ENCODE measurements at regions not wholly inside any gene's neighbourhood (a gene's known extent, or its start where the extent isn't known, plus 50 kb on each side); places are given as distances from the start of the nearest gene placed in this dataset.
"Not testable (repeated sequence)": the region's sequence is repeated elsewhere in the genome, so short reads cannot be mapped to it uniquely, and the experiment has no call there.

GRCh38 chr17:21514567-21514966 is 138.4 kb downstream of the KCNJ12 start:
- not testable (repeated sequence) for DNase-seq (ENCODE audit: low read depth)

GRCh38 chr17:21517538-21518293 is 141.6 kb downstream of the KCNJ12 start:
- no peak for DNase-seq (ENCODE audit: low read depth)

DNA sequence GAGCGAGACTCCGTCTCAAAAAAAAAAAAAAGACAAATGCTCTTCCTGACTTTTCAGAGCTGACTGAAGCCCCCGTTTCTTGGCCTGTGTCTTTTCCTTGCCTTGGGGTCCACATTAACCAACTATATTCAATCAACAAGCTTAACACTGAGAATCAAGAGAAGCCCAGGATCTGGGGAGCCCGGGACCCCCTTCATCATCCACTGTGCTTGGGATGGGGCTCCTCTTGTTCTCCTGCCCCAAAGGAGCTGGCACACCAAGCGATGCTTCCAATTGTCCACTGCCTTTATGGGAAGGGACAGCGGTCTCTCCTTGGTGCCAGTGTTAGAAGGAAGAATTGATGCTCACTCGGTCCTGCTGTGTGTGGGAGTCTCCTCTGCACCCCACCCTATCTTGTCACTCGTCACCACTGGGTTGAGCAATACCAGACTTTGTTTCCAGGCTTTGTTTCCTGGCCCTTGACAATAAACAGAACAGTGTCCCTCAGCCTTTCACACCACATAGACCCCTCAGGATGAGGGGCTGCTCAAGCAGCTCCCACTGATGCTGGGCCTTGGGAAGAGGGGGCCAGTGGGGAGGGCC is 146.7 kb downstream of the KCNJ12 start:
- no peak for DNase-seq (ENCODE audit: low read depth)

GRCh38 chr17:21523497-21524210 is 147.5 kb downstream of the KCNJ12 start:
- DNase-seq (ENCODE audit: low read depth): no peak

DNA sequence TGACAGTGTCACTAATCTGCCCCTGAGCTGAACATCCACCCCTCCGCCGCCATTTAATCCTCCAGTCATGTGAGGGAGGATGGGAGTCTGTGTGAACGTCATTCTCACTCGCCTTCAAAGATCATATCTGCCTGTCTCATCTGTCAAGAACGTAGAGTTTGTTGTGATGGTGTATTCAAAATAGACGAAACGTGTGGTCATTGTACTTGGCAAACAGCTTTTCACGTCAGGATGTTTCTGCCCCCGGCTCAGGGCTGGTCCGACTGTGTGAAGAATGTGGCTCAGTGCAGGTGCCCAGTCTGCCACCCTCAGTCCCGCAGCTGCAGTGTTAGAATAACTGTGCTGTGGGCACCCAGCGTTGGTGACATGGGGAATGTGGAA is 148.0 kb downstream of the KCNJ12 start:
- no peak for DNase-seq (ENCODE audit: low read depth)

DNA sequence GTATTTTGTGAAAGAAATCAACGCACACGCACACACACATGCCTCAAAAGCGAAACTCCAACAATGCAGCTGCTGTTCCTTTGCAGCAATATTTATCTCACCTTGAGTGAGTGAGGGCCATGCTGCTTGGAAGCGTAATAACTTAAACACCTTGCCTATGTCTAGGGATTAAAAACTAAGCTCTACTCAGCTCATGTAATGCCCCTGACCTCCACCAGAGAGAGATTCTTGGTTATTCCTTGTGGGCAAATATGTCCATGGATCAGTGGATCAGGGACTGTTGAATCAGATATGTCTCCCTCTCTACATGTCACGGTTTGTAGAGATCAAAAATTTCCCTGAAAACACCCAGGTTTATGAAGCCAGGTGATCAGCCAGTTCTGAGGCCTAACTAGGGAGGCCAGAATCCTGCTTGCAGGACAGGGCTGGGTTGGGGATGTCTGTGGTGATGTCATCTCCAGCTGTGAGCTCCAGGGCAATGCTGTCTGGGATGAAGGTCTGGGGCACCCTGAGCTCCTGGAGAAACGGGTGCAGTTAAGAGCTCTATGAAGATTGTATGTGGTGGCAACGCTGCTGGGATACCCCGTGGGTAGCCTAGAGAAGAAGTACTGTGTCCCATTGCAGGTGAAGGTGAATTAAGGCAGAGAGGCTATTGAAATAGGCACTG is 149.4 kb downstream of the KCNJ12 start:
- no peak for DNase-seq (ENCODE audit: low read depth)

DNA sequence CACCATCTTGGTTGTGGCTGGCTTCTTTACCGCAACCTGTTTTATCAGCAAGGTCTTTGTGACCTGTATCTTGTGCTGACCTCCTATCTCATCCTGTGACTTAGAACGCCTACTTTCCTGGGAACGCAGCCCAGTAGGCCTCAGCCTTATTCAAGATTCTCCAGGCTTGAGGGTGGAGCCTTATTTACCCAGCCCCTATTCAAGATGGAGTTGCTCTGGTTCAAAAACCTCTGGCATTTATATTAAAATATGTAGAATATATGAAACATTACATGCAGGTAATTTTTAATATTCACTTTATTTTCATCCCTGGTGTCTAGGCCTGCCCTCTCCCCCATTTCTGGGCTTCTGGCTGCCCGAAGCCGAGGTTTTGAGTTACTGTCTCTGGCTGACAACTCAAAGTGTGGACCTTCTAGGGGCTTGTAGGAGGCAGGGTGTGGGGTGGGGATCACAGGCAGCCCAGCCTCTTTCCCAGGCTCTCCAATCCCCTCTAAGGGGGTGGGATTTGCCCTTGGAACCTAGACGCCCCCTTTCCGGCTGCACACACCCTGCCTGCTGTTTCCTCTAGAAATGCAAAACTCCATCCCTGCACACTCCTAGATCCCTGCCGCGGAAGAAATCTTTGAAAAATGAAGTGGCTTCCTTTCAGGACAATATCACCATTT is 152.0 kb downstream of the KCNJ12 start:
- DNase-seq (ENCODE audit: low read depth): no peak

- DNase-seq (ENCODE audit: low read depth): no peak
Measured at GRCh38 chr17:21530311-21530710, 154.2 kb downstream of the KCNJ12 start.

DNA sequence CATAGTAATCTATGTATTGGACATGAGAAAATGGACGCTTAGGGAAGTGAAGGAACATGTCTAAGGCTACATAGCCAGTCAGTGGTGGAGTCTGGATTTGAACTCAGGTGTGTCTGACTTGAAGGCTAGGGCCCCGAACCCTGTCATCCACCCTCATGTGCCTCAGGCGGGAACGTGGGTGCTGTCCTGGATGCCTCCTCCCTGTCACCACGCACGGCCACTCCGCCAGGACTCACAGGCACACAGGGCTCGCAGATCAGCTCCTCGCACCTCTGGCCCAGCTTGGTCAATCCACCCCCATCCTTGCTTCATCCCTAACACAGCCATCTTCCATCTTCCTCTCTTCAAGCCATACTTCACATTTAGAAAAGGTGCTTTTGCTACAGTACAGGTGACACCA is 154.7 kb downstream of the KCNJ12 start:
- no peak for DNase-seq (ENCODE audit: low read depth)

GRCh38 chr17:21532763-21533385 is 156.7 kb downstream of the KCNJ12 start:
- no peak for DNase-seq (ENCODE audit: low read depth)

GRCh38 chr17:21535686-21536375 is 156.5 kb upstream of the KCNJ18 start:
- no peak for DNase-seq (ENCODE audit: low read depth)

- no peak for DNase-seq (ENCODE audit: low read depth)
Measured at GRCh38 chr17:21537302-21537701, 155.0 kb upstream of the KCNJ18 start.

GRCh38 chr17:21538615-21539014 is 153.7 kb upstream of the KCNJ18 start:
- DNase-seq (ENCODE audit: low read depth): no peak

DNA sequence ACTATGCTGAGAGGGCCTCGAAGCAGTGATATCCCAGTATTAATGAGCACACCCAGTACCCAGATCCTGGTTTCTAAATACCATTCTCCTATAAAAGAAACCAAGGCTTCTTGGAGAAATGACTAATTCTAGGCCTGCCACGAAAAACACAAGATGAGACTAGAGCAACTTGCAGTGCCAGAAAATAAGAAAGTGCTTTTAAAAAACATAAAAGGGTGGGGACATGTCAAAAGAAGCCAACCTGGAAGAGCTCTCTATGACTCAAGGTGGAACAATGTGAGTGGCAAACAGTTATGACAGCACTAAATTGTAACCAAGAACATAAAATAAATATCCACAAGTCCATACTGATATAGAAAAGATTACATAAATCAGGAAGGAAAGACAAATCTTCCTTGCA is 153.2 kb upstream of the KCNJ18 start:
- peak; percentile 41 for DNase-seq (ENCODE audit: low read depth)

GRCh38 chr17:21540502-21540901 is 151.8 kb upstream of the KCNJ18 start:
- no peak for DNase-seq (ENCODE audit: low read depth)

DNA sequence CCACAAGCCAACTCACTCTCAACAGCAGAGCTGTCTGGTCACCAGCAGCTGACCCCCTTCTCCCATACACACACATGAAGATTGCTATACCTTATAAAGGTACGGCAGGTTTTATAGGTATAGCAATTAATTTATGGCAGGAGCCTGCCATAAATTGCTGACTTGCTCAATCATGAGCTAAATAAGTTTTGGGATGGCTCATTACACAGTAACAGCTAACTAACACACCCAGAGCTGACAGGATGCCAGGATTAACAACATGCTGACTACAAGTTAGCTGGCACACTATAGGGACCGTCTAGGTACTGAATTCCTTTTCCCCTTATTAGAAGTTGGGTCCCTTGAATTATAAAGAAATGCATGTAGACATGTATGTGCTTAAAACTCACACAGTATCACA is 150.3 kb upstream of the KCNJ18 start:
- no peak for DNase-seq (ENCODE audit: low read depth)

- DNase-seq (ENCODE audit: low read depth): no peak
Measured at GRCh38 chr17:21542991-21543390, 149.3 kb upstream of the KCNJ18 start.

- no peak for DNase-seq (ENCODE audit: low read depth)
Measured at GRCh38 chr17:21545064-21545463, 147.3 kb upstream of the KCNJ18 start.

DNA sequence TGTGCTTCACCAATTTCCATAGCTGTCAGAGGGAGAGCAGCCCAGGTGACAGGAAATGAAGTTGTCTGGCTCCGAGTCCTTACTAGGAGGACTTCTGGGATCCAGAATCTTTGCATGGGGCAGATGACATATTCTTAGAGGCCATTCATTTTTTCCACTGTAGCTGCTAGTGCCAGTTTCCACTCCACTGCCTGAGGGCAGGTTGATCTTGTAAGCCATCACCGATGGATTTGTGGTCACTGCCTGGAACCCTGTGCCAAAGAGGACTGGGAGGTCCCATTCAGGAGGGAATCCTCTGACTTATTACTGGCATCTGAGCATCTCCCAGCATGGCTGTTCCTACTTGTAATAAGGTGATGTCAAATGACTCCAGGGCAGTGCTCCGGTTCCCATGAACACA is 144.1 kb upstream of the KCNJ18 start:
- no peak for DNase-seq (ENCODE audit: low read depth)

DNA sequence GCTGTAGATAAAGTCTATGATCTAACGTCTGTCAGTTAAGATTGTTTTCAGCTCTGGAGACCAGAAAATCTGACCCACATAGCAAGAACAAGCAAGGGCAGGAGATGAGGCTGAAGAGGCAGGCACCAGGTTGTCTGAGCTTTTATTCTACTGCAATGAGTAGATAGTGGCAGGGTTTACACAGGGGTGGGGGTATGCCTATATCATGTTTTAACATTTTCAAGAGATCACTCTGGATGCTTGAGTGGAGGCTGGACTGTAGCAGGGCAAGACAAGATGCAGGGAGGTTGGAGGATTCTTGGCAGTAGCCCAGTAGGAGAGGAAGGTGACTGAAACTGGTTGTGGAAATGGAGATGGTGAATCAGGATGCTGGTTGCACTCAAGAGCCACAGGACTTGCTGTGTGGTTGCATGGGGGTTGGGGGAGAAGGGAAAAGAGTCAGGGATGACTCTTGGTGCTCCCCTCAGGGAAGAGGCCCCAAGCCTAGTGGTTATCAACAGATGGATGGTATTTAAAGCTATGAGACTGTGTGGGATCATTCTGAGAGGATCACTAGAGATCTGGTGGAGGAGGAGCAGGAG is 143.1 kb upstream of the KCNJ18 start:
- peak; percentile 82 for DNase-seq (ENCODE audit: low read depth)

Data from HT1080 (cell line).